Iris pigment epithelial cell (primary cell): ENCODE measurements at regions not wholly inside any gene's neighbourhood (a gene's known extent, or its start where the extent isn't known, plus 50 kb on each side); places are given as distances from the start of the nearest gene placed in this dataset.
"Not testable (repeated sequence)": the region's sequence is repeated elsewhere in the genome, so short reads cannot be mapped to it uniquely, and the experiment has no call there.

Experiments used
- DNase-seq: peaks from one replicate; pipeline ENCODE4 v3.0.0-alpha.2; 2011; ENCODE audit warnings: low read depth

- no peak for DNase-seq
These were observed 598.1 kb downstream of the DNAH5 start for GRCh38 chr5:13346401-13346800.

DNA sequence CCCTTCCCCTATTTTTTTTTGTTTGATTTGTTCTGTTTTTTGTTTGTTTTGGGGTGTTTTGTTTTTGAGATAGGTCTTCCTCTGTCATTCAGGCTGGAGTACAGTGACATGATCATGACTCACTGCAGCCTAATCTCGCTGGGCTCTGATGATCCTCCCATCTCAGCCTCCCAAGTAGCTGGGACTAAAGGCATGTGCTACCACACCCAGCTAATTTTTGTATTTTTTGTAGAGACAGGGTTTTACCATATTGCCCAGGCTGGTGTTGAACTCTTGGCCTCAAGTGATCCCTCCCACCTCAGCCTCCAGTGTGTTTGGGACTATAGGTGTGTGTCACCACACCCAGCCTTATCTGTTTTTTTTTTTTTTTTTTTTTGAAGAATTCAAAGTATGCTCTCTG, 605.4 kb downstream of the DNAH5 start:
- DNase-seq: no peak

GRCh38 chr5:13335026-13335425, 609.5 kb downstream of the DNAH5 start:
- DNase-seq: not testable (repeated sequence)

GRCh38 chr5:13331585-13331984, 612.9 kb downstream of the DNAH5 start:
- DNase-seq: no peak

- peak; percentile 7 for DNase-seq
These were observed 616.2 kb downstream of the DNAH5 start for GRCh38 chr5:13328316-13328715.

DNA sequence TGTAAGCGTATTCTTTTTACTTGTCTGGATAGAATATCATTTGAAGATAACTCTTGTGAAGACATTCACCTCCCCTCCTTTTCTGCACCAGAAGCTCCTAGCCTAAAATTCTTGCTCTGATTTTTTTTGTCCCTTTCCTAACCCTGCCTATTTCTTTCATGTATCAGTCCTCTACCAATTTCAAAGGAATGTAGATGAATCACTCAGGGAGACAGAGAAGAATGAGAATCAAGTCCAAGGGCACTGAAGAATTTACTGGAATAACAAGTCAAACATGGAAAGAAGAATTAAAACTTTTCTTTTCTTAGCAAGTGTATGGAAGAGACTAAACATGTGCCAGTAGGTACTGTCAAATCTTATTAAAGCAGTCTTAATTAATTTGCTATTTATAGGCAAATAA, 618.7 kb downstream of the DNAH5 start:
- peak; percentile 5 for DNase-seq

GRCh38 chr5:13322769-13323168, 621.7 kb downstream of the DNAH5 start:
- no peak for DNase-seq

- DNase-seq: no peak
These were observed 626.8 kb downstream of the DNAH5 start for GRCh38 chr5:13317654-13318053.

DNA sequence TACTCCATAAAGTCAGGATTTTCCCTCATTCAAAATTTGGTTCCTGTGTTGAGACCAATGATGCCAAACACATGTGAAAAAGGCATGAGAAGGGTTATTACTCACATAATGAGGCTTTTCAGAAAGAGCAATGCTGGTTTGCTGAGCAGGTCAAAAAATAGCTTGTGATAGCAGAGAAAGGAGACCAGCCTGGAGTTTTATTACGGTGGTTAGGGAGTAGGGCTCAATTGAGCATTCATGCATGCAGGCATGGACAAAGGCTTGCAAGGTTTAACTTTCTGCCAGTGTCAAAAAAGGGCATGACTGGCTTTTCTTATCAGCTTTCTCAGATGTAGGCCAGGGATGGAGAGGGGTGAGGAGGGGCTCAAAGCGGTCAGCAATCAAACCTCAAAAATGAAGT, 628.3 kb downstream of the DNAH5 start:
- DNase-seq: peak; percentile 12

DNA sequence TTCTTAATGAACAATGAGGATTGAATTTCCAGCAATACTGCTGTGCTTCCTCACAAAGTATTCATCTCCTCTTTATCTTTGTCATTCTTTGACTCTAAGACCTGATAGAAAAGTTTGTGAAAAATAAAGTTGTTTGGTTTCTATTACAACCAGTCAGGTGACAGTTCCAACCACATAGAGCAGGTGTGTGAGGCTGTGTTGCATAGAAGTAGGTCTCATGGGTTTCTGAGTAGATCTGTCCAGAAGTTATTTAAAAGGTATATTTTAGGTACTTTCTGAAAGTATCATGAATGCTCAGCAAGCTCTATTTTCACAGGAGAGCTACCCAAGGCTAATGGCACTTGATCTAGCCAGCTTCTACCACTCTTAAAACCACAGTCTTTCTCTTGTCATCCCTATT, 637.0 kb downstream of the DNAH5 start:
- DNase-seq: no peak

DNA sequence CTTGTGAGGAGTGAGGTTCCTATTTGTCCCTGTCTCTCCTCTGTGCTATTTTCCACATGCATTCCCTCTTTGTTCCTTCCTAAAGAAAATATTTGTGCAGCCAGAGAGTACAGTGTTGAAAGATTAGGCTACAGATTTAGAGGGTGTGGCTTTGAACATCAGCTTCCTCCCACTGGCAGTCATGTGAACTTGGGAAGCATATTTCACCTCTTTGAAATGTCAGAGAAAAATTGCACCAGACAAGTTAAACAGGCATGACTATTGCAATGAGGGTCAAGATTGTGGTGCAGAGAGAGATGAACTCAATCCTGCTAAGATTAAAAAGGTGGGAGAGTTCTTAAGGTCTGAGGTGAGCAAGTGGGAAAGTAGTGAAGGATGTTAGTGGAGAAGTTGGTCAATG, 641.0 kb downstream of the DNAH5 start:
- no peak for DNase-seq

- DNase-seq: peak; percentile 1
These were observed 665.7 kb downstream of the DNAH5 start for GRCh38 chr5:13278811-13279210.

- no peak for DNase-seq
These were observed 666.3 kb downstream of the DNAH5 start for GRCh38 chr5:13278148-13278547.

GRCh38 chr5:13276156-13276555, 668.3 kb downstream of the DNAH5 start:
- DNase-seq: peak; percentile 52

- DNase-seq: no peak
These were observed 680.8 kb downstream of the DNAH5 start for GRCh38 chr5:13263701-13264100.

DNA sequence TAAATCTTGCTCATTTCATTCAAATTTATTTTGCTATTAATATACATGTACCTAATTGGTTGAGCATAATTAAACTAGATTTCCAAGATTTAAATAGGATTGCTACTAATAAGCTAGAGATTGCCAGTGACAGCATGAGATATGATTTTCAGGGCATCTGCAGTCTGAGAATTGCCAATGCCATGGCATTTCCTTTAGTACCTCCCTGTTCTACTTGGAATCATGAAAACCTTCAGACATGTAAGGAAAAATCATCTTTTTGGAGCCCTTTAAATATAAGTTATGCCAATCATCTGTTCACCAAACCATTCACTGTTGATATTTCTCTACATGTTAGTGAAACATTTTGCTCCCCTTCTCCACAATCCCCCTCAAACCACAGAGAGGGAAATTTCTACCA, 691.4 kb downstream of the DNAH5 start:
- DNase-seq: no peak

DNA sequence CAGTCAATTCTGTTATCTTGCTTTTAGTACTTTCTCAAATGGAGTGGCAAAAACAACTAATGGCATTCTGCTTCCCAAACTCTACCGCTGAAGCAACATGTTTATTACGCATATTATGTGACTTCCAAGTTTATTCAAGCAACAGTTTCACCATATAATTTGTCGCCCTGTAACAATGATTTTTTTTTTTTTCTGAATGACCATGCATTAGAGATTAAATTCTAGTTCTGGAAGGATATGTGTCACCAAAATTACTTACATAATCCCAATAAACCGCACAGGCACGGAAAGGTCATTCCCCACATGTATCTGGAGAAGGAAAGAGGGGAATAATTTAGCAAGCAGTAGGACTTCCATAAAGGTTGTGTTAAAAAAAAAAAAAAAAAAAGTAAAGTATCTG, 691.8 kb downstream of the DNAH5 start:
- no peak for DNase-seq

- peak; percentile 14 for DNase-seq
These were observed 692.7 kb downstream of the DNAH5 start for GRCh38 chr5:13251623-13252376.

GRCh38 chr5:13250464-13251291, 693.8 kb downstream of the DNAH5 start:
- peak; percentile 10 for DNase-seq

DNA sequence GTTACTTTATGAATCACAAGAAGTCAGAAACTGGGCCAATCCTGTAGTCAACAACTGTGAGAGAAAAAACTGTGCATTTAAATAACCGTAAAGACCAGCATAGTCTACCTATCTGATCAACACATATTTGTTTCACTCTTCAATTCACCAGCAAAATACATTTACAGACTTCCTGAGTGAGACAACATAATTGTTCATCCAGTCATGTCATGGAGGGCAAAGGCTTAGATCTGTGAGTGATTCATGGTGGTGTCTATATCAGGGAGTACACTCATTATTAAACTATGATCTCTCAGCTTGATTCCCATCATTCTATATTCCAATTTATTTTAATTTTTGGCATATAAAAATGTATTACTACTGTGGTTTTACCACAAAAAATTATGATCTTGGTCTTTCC, 694.6 kb downstream of the DNAH5 start:
- DNase-seq: peak; percentile 25

GRCh38 chr5:13248253-13248652, 696.2 kb downstream of the DNAH5 start:
- DNase-seq: peak; percentile 14

DNA sequence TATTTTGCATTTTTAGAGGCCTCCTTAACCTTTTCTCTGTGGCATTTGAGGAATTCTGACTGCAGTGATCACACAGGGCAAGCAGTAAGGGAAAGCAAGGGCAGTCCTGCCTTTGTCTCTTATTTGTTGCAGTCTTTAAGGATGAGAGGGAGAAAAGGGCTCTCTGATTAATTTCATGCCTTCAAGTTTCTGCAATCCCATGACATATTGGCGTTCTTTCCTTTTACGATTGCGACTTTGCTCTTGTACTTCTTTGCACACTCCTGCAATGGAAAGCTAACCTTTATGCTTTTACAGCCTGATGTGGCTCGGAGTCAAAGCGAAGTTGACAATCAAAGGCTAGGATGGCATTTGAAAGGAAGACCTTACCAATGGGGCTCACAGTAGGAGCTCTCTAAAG, 698.4 kb downstream of the DNAH5 start:
- no peak for DNase-seq

DNA sequence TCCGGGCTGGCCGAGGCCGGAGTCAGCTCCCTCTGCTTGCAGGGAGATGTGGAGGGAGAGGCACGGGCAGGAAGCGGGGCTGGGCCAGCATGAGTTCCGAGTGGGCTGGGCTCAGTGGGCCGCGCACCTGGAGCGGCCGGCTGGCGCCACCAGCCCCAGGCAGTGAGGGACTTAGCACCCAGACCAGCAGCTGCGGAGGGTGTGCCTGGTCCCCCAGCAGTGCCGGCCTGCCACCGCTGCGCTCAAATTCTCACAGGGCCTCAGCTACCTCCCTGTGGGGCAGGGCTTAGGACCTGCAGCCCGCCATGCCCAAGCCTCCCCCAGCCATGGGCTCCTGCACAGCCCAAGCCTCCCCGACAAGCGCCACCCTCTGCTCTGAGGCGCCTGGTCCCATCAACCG, 700.3 kb downstream of the DNAH5 start:
- DNase-seq: no peak
